H9 (cell line): ENCODE measurements at regions not wholly inside any gene's neighbourhood (a gene's known extent, or its start where the extent isn't known, plus 50 kb on each side); places are given as distances from the start of the nearest gene placed in this dataset.

Experiments used
- DNase-seq: peaks from one replicate; pipeline ENCODE4 v3.0.0-alpha.2; 2017
- H2AFZ ChIP-seq: one replicate; pipeline ENCODE4 v1.6.1; 2013; ENCODE audit warnings: mild to moderate bottlenecking, low read length, control low read depth, moderate library complexity
- H2AK5ac ChIP-seq: 2 replicates; pipeline ENCODE4 v1.6.1; 2013; ENCODE audit warnings: low read length, control low read depth, mixed read lengths; ENCODE audit not compliant: insufficient read length
- H2BK120ac ChIP-seq: one replicate; pipeline ENCODE4 v1.6.1; 2013; ENCODE audit warnings: low read depth, mild to moderate bottlenecking, low read length, control low read depth, inconsistent platforms; ENCODE audit not compliant: poor library complexity, severe bottlenecking
- H2BK12ac ChIP-seq: 2 replicates; pipeline ENCODE4 v1.6.1; 2013; ENCODE audit warnings: low read length, control low read depth, mixed read lengths, low read depth; ENCODE audit not compliant: insufficient read length
- H2BK15ac ChIP-seq: 2 replicates; pipeline ENCODE4 v1.6.1; 2013; ENCODE audit warnings: low read depth, low read length, control low read depth
- H2BK20ac ChIP-seq: one replicate; pipeline ENCODE4 v1.6.1; 2013; ENCODE audit warnings: low read depth, mild to moderate bottlenecking, low read length, control low read depth, inconsistent platforms; ENCODE audit not compliant: poor library complexity, severe bottlenecking
- H2BK5ac ChIP-seq: 2 replicates; pipeline ENCODE4 v1.6.1; 2013; ENCODE audit warnings: low read length, control low read depth, mixed read lengths; ENCODE audit not compliant: insufficient read length
- H3K14ac ChIP-seq: 2 replicates; pipeline ENCODE4 v1.6.1; 2013; ENCODE audit warnings: low read length, control low read depth; ENCODE audit not compliant: insufficient read depth
- H3K18ac ChIP-seq: 2 replicates; pipeline ENCODE4 v1.6.1; 2013; ENCODE audit warnings: low read depth, mild to moderate bottlenecking, mixed read lengths, low read length, control low read depth; ENCODE audit not compliant: insufficient read length
- H3K23ac ChIP-seq: 2 replicates; pipeline ENCODE4 v1.6.1; 2013; ENCODE audit warnings: low read length, control low read depth, mixed read lengths, low read depth; ENCODE audit not compliant: insufficient read length
- H3K23me2 ChIP-seq: 2 replicates; pipeline ENCODE4 v1.6.1; 2013; ENCODE audit warnings: low read depth, mild to moderate bottlenecking, mixed read lengths, low read length, control low read depth; ENCODE audit not compliant: insufficient read length, poor library complexity, severe bottlenecking
- H3K27ac ChIP-seq: 2 replicates; pipeline ENCODE4 v1.5.1; 2013; ENCODE audit warnings: low read length, control low read depth, mixed read lengths, low read depth; ENCODE audit not compliant: insufficient read length
- H3K27me3 ChIP-seq: 2 replicates; pipeline ENCODE4 v1.6.1; 2013; ENCODE audit warnings: low read length, control low read depth, inconsistent platforms; ENCODE audit not compliant: insufficient read depth
- H3K4ac ChIP-seq: 2 replicates; pipeline ENCODE4 v1.6.1; 2013; ENCODE audit warnings: low read depth, mild to moderate bottlenecking, control low read depth, inconsistent platforms, low read length, moderate library complexity
- H3K4me1 ChIP-seq: 2 replicates; pipeline ENCODE4 v1.6.1; 2013; ENCODE audit warnings: low read length, control low read depth, inconsistent platforms; ENCODE audit not compliant: insufficient read depth
- H3K4me2 ChIP-seq: 2 replicates; pipeline ENCODE4 v1.6.1; 2013; ENCODE audit warnings: low read length, control low read depth, mixed read lengths; ENCODE audit not compliant: insufficient read length, insufficient read depth
- H3K56ac ChIP-seq: 2 replicates; pipeline ENCODE4 v1.6.1; 2013; ENCODE audit warnings: low read depth, mild to moderate bottlenecking, mixed read lengths, low read length, control low read depth; ENCODE audit not compliant: insufficient read length
- H3K79me1 ChIP-seq: 2 replicates; pipeline ENCODE4 v1.6.1; 2013; ENCODE audit warnings: low read depth, mild to moderate bottlenecking, moderate library complexity, low read length, control low read depth, inconsistent platforms; ENCODE audit not compliant: insufficient read depth, poor library complexity, severe bottlenecking
- H3K79me2 ChIP-seq: 2 replicates; pipeline ENCODE4 v1.6.1; 2013; ENCODE audit warnings: low read length, control low read depth, inconsistent platforms; ENCODE audit not compliant: insufficient read depth
- H3K9ac ChIP-seq: 2 replicates; pipeline ENCODE4 v1.6.1; 2013; ENCODE audit warnings: low read length, control low read depth, mixed read lengths; ENCODE audit not compliant: insufficient read length; ENCODE audit errors: extremely low read depth
- H3K9me3 ChIP-seq: one replicate; pipeline ENCODE4 v1.6.1; 2013; ENCODE audit warnings: low read depth, low read length, inconsistent platforms; ENCODE audit not compliant: control insufficient read depth
- H3T11ph ChIP-seq: one replicate; pipeline ENCODE4 v1.6.1; 2013; ENCODE audit warnings: mild to moderate bottlenecking, low read length, control low read depth, inconsistent platforms
- H4K20me1 ChIP-seq: one replicate; pipeline ENCODE4 v1.6.1; 2013; ENCODE audit not compliant: control insufficient read depth, insufficient read length, insufficient read depth
- H4K5ac ChIP-seq: 2 replicates; pipeline ENCODE4 v1.6.1; 2013; ENCODE audit warnings: low read depth, mild to moderate bottlenecking, mixed read lengths, low read length, control low read depth; ENCODE audit not compliant: insufficient read length
- H4K8ac ChIP-seq: replicated peaks from 2 replicates; pipeline ENCODE4 v1.6.1; 2013; ENCODE audit warnings: low read length, control low read depth, mixed read lengths, low read depth; ENCODE audit not compliant: insufficient read length
- H4K91ac ChIP-seq: 2 replicates; pipeline ENCODE4 v1.6.1; 2013; ENCODE audit warnings: low read depth, mild to moderate bottlenecking, moderate library complexity, mixed read lengths, low read length, control low read depth; ENCODE audit not compliant: insufficient read length
- H3K27ac Mint-ChIP-seq, 3 experiments: 2 replicates in 2 of 3; 3 replicates in 1 of 3; pipeline ENCODE4 v1.8.0; 2020 to 2021; ENCODE audit warnings: mixed read lengths in 3 of 3, mild to moderate bottlenecking in 1 of 3, moderate library complexity in 1 of 3
- H3K27me3 Mint-ChIP-seq: 2 replicates; pipeline ENCODE4 v1.8.0; 2021; ENCODE audit warnings: low read depth, mild to moderate bottlenecking, moderate library complexity, mixed read lengths
- H3K36me3 Mint-ChIP-seq, 3 experiments: 2 replicates in 2 of 3; 3 replicates in 1 of 3; pipeline ENCODE4 v1.8.0; 2020 to 2021; ENCODE audit warnings: low read depth in 3 of 3, mixed read lengths in 3 of 3; ENCODE audit not compliant: insufficient read depth in 1 of 3
- H3K4me1 Mint-ChIP-seq, 2 experiments: 2 replicates each; pipeline ENCODE4 v1.8.0; 2020; ENCODE audit warnings: mixed read lengths in 2 of 2
- H3K4me3 Mint-ChIP-seq, 2 experiments: 2 replicates in 1 of 2; 3 replicates in 1 of 2; pipeline ENCODE4 v1.8.0; 2020 to 2021; ENCODE audit warnings: mild to moderate bottlenecking in 2 of 2, mixed read lengths in 2 of 2, moderate library complexity in 1 of 2
- H3K9me3 Mint-ChIP-seq, 2 experiments: 2 replicates in 1 of 2; 3 replicates in 1 of 2; pipeline ENCODE4 v1.8.0; 2020; ENCODE audit warnings: mild to moderate bottlenecking in 2 of 2, mixed read lengths in 2 of 2, moderate library complexity in 1 of 2
- CTCF ChIP-seq: fragments of 200-600 bp; sonication (generic); conservative IDR thresholded peaks from 3 replicates; pipeline ENCODE4 v1.8.0; 2021; ENCODE audit warnings: antibody characterized with exemption, mild to moderate bottlenecking
- WGBS: extraction: QIAGEN DNeasy Blood & Tissue Kit; methylation state at CpG from one replicate; pipeline ENCODE4 v1.1.7; 2013; ENCODE audit warnings: missing lambda C conversion rate, low lambda C conversion rate, mixed read lengths; ENCODE audit not compliant: insufficient read length; ENCODE audit errors: extremely low coverage; 5-methylcytosine and 5-hydroxymethylcytosine counted together

- no peaks in the 10 kb centered on the region for H4K20me1 ChIP-seq
- H4K8ac ChIP-seq: no peak overlapping the region
- H3K23me2 ChIP-seq: peaks cover 7% of the 10 kb centered on the region
- no peaks in the 10 kb centered on the region for H3K9me3 ChIP-seq
- H3K4me2 ChIP-seq: peak overlapping the region; percentile 66
- peak; percentile 57 for DNase-seq
- Mint-ChIP-seq H3K36me3 (no peaks in the 10 kb centered on the region; a peak in 1 of 7 replicates), H3K4me3 (peak overlapping the region; percentile 64 to 84), H3K4me1 (peaks cover 35 to 40% of the 10 kb centered on the region in 2 experiments), H3K27me3 (peaks cover 37% of the 10 kb centered on the region), H3K27ac (no peak overlapping the region; a peak in 2 of 7 replicates), H3K9me3 (no peaks in the 10 kb centered on the region; a peak in 1 of 5 replicates)
- H3K27ac ChIP-seq: no peak overlapping the region
- no peaks in the 10 kb centered on the region for H3K27me3 ChIP-seq
- H3T11ph ChIP-seq: no peak overlapping the region
- no peaks in the 10 kb centered on the region for H3K79me2 ChIP-seq
- peak overlapping the region; percentile 0 for H3K9ac ChIP-seq
- H2BK15ac ChIP-seq: no peak overlapping the region
- no peak overlapping the region for H4K5ac ChIP-seq
- no peak overlapping the region for H3K23ac ChIP-seq
- no peak overlapping the region for H4K91ac ChIP-seq
- no CpG with 5 or more reads among the region's 13 CpGs for WGBS
- H2BK120ac ChIP-seq: no peak overlapping the region
- no peak overlapping the region for H2BK5ac ChIP-seq
- H2BK12ac ChIP-seq: no peak overlapping the region
- no peak overlapping the region for H3K56ac ChIP-seq
- no peak for TF ChIP-seq CTCF
- H3K18ac ChIP-seq: no peak overlapping the region
- no peak overlapping the region for H3K14ac ChIP-seq
- no peak overlapping the region for H2BK20ac ChIP-seq
- H3K4me1 ChIP-seq: peaks cover 3% of the 10 kb centered on the region; the same call in 1 of the 2 replicates
- no peak overlapping the region for H2AK5ac ChIP-seq
- no peaks in the 10 kb centered on the region for H3K79me1 ChIP-seq
- H3K4ac ChIP-seq: no peak overlapping the region
- no peak overlapping the region for H2AFZ ChIP-seq
These were observed 66.7 kb upstream of the ARMC2 start for GRCh38 chr6:108781419-108782100.
